A673 (cell line): ENCODE measurements at regions not wholly inside any gene's neighbourhood (a gene's known extent, or its start where the extent isn't known, plus 50 kb on each side); places are given as distances from the start of the nearest gene placed in this dataset.

Source experiments
- CTCF ChIP-seq: fragments of 300-800, 200-600 bp; sonication (generic); conservative IDR thresholded peaks from 2 replicates; pipeline ENCODE4 v1.5.1; 2017; ENCODE audit warnings: low read depth, mild to moderate bottlenecking, antibody characterized with exemption, low read length, moderate library complexity, mixed read lengths
- EZH2 ChIP-seq: fragments of 200-600 bp; sonication (generic); IDR thresholded peaks from 2 replicates; pipeline ENCODE4 v1.6.1; 2017; ENCODE audit warnings: borderline replicate concordance, low read depth, mild to moderate bottlenecking, mixed read lengths, antibody characterized with exemption, low read length; ENCODE audit not compliant: poor library complexity, severe bottlenecking

GRCh38 chr10:21144047-21144446, 246.9 kb upstream of the NEBL start:
- TF ChIP-seq EZH2 (no peak), CTCF (no peak)
